Activated T-cell treated with anti-CD3 and anti-CD28 coated beads, Interleukin-2, amount 50 U/mL, for 72 hours (primary cell): ENCODE measurements at regions not wholly inside any gene's neighbourhood (a gene's known extent, or its start where the extent isn't known, plus 50 kb on each side); places are given as distances from the start of the nearest gene placed in this dataset.
"Not testable (repeated sequence)": the region's sequence is repeated elsewhere in the genome, so short reads cannot be mapped to it uniquely, and the experiment has no call there.

Experiments
- ATAC-seq, 2 donors: fragments of 150-1000 bp; cut with Tn5 transposase; replicated peaks in 1 of 2; 2 replicates each; pipeline ENCODE4 v1.10.0; 2021; ENCODE audit warnings: moderate library complexity in 2 of 2, mild to moderate bottlenecking in 1 of 2
- DNase-seq, 2 donors: peaks; one replicate each; pipeline ENCODE4 v3.0.0; 2021 to 2022; ENCODE audit warnings: mixed read lengths in 1 of 2
- H3K27ac Mint-ChIP-seq: one replicate; pipeline ENCODE4 v1.8.0; 2022; ENCODE audit warnings: mild to moderate bottlenecking, moderate library complexity, mixed read lengths
- H3K27me3 Mint-ChIP-seq: one replicate; pipeline ENCODE4 v1.8.0; 2022; ENCODE audit warnings: low read depth, mixed read lengths
- H3K36me3 Mint-ChIP-seq, 2 donors: one replicate each; pipeline ENCODE4 v1.8.0; 2022; ENCODE audit warnings: mixed read lengths in 2 of 2, mild to moderate bottlenecking in 1 of 2; ENCODE audit not compliant: insufficient read depth in 2 of 2
- H3K4me1 Mint-ChIP-seq: one replicate; pipeline ENCODE4 v1.8.0; 2022; ENCODE audit warnings: low read depth, mixed read lengths
- H3K4me3 Mint-ChIP-seq, 2 donors: one replicate each; pipeline ENCODE4 v1.8.0; 2022; ENCODE audit warnings: mild to moderate bottlenecking in 2 of 2, mixed read lengths in 2 of 2, moderate library complexity in 2 of 2
- H3K9me3 Mint-ChIP-seq, 2 donors: one replicate each; pipeline ENCODE4 v1.8.0; 2022; ENCODE audit warnings: mixed read lengths in 2 of 2

DNA sequence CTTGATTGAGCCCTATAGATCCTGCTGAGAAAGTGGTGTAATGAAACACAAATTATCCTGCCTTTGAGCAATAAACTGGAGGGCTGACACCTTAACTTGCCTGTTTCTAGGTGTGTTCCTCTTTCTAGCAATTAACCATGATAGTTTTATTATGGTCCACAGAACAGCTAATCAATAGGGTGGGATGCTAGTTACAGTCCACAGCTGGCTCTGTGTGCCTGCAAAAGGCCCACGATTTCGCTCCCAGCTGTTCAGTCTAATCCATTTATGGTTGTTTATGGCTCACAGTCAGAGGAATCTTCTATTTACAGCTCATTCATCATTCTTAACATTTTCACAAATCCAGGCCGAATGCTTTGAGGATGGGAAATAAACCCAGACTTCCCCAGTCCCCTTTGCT lies 674.9 kb downstream of the SMARCA1 start:
- Mint-ChIP-seq H3K27ac (no peak overlapping the region), H3K4me1 (no peaks in the 10 kb centered on the region), H3K9me3 (peaks cover 0 to under 1% of the 10 kb centered on the region in 2 donors), H3K4me3 (no peak overlapping the region), H3K27me3 (no peaks in the 10 kb centered on the region), H3K36me3 (no peaks in the 10 kb centered on the region)
- no peak for DNase-seq
- ATAC-seq: no peak

DNA sequence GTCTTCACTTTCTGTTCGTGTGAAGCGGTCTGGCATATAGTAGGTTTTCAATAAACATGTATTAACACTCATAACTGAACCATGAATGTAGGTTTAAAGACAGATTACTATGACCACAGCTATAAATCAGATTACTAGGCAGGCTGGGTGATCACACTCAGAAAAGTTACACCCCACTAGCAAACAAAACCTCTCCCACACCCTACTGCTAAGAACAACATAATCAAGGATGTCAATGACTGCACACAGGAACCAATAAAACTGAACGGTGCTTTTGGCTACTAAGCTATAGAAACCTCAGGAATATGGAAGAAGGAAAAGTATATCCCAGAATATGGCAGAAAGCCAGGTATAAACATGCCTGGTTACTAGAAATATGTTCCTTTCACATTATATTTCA lies 676.9 kb downstream of the SMARCA1 start:
- ATAC-seq: no peak
- no peak for DNase-seq
- H3K27me3 Mint-ChIP-seq: no peaks in the 10 kb centered on the region
- no peaks in the 10 kb centered on the region for H3K4me1 Mint-ChIP-seq
- H3K4me3 Mint-ChIP-seq: no peak overlapping the region
- no peak overlapping the region for H3K27ac Mint-ChIP-seq
- no peaks in the 10 kb centered on the region for H3K36me3 Mint-ChIP-seq
- peaks cover 0 to 3% of the 10 kb centered on the region in 2 donors for H3K9me3 Mint-ChIP-seq

- Mint-ChIP-seq H3K27me3 (no peaks in the 10 kb centered on the region), H3K27ac (no peak overlapping the region), H3K4me1 (no peaks in the 10 kb centered on the region), H3K36me3 (no peaks in the 10 kb centered on the region), H3K9me3 (no peaks in the 10 kb centered on the region), H3K4me3 (no peak overlapping the region)
- ATAC-seq (no peak), DNase-seq (no peak)
Observed at GRCh38 chrX:128818690-128819089, 704.6 kb downstream of the SMARCA1 start.

DNA sequence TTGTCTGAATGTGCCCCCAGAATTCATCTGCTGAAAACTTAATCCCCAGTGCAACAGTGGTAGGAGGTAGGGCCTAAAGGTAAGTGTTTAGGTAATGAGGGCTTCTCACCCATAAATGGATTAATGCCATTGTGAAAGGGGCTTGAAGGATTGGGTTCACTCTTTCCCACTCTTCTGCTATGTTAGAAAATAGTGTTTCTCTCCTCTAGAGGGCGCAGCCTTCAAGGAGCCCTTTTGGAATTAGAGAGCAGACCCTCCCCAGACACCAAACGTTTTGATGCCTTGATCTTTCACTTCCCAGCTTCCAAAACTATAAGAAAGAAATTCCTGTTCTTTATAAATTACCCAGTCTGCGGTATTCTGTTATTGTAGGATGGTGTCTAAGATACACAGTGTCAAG lies 706.4 kb downstream of the SMARCA1 start:
- DNase-seq (no peak), ATAC-seq (no peak)
- no peaks in the 10 kb centered on the region for H3K36me3 Mint-ChIP-seq
- no peak overlapping the region for H3K27ac Mint-ChIP-seq
- H3K4me3 Mint-ChIP-seq: no peak overlapping the region
- no peaks in the 10 kb centered on the region for H3K9me3 Mint-ChIP-seq
- H3K4me1 Mint-ChIP-seq: no peaks in the 10 kb centered on the region
- H3K27me3 Mint-ChIP-seq: no peaks in the 10 kb centered on the region

GRCh38 chrX:128807367-128807766 lies 715.9 kb downstream of the SMARCA1 start:
- peaks cover 2 to 4% of the 10 kb centered on the region in 2 donors for H3K9me3 Mint-ChIP-seq
- H3K36me3 Mint-ChIP-seq: peaks cover 2 to 5% of the 10 kb centered on the region in 2 donors
- ATAC-seq (no peak), DNase-seq (no peak)
- peaks cover 11% of the 10 kb centered on the region for H3K27me3 Mint-ChIP-seq
- no peak overlapping the region for H3K27ac Mint-ChIP-seq
- no peak overlapping the region for H3K4me3 Mint-ChIP-seq
- H3K4me1 Mint-ChIP-seq: no peaks in the 10 kb centered on the region

DNA sequence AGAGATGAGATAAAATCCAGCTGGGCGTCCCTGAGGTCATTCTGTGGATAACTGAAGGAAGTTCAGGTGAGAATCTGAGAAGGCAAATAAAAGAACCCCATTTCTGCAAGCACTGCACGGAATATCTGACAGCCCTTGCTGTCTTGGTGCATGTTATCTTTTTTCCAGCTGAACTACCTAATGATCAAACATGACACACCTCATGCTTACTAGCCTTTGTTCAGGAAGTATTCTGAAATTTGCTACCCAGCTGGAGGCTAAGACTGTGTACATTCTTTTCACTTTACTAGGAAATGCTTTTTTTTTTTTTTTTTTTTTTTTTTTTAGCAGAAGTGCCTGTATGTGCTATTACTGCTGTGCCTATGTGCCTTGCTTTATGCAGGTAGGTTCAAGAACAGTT lies 718.1 kb downstream of the SMARCA1 start:
- Mint-ChIP-seq H3K36me3 (peaks cover 2 to 5% of the 10 kb centered on the region in 2 donors), H3K27ac (no peak overlapping the region), H3K4me3 (no peak overlapping the region), H3K27me3 (peaks cover 11% of the 10 kb centered on the region), H3K9me3 (peaks cover 2 to 4% of the 10 kb centered on the region in 2 donors), H3K4me1 (no peaks in the 10 kb centered on the region)
- DNase-seq (no peak), ATAC-seq (no peak)

- ATAC-seq: no peak
Observed at GRCh38 chrX:128804828-128805227, 718.5 kb downstream of the SMARCA1 start.

GRCh38 chrX:128800138-128800537 lies 723.2 kb downstream of the SMARCA1 start:
- ATAC-seq: no peak
- no peak for DNase-seq
- Mint-ChIP-seq H3K9me3 (peaks cover 2 to 3% of the 10 kb centered on the region in 2 donors), H3K27me3 (no peaks in the 10 kb centered on the region), H3K4me1 (no peaks in the 10 kb centered on the region), H3K27ac (no peak overlapping the region), H3K4me3 (no peak overlapping the region), H3K36me3 (no peaks in the 10 kb centered on the region)

More at GRCh38 chrX:128804828-128805227, 718.5 kb downstream of the SMARCA1 start:
- DNase-seq: no peak
- no peaks in the 10 kb centered on the region for H3K4me1 Mint-ChIP-seq
- no peak overlapping the region for H3K4me3 Mint-ChIP-seq
- H3K36me3 Mint-ChIP-seq: peaks cover 2 to 5% of the 10 kb centered on the region in 2 donors
- H3K9me3 Mint-ChIP-seq: peaks cover 2 to 4% of the 10 kb centered on the region in 2 donors
- no peak overlapping the region for H3K27ac Mint-ChIP-seq
- H3K27me3 Mint-ChIP-seq: peaks cover 11% of the 10 kb centered on the region

- Mint-ChIP-seq H3K4me1 (peaks cover 15% of the 10 kb centered on the region), H3K4me3 (peak overlapping the region; percentile 34 to 55)
- H3K27ac Mint-ChIP-seq, ATAC-seq, DNase-seq, H3K27me3 Mint-ChIP-seq, H3K36me3 Mint-ChIP-seq, H3K9me3 Mint-ChIP-seq: not testable (repeated sequence)
Observed at GRCh38 chrX:128783139-128783538, 730.9 kb upstream of the ACTRT1 start.

GRCh38 chrX:128781506-128781905 lies 729.3 kb upstream of the ACTRT1 start:
- ATAC-seq: peak; percentile 44 to 52
- Mint-ChIP-seq H3K9me3 (peaks cover 0 to 7% of the 10 kb centered on the region in 2 donors), H3K4me1 (peaks cover 15% of the 10 kb centered on the region), H3K27me3 (peaks cover 7% of the 10 kb centered on the region), H3K36me3 (no peaks in the 10 kb centered on the region), H3K27ac (no peak overlapping the region), H3K4me3 (no peak overlapping the region)
- DNase-seq: peak; percentile 15 to 33

GRCh38 chrX:128780934-128781333 lies 728.7 kb upstream of the ACTRT1 start:
- Mint-ChIP-seq H3K36me3 (no peaks in the 10 kb centered on the region), H3K4me3 (no peak overlapping the region), H3K9me3 (peaks cover 0 to 7% of the 10 kb centered on the region in 2 donors), H3K27me3 (peaks cover 7% of the 10 kb centered on the region), H3K4me1 (peaks cover 15% of the 10 kb centered on the region), H3K27ac (no peak overlapping the region)
- ATAC-seq (no peak), DNase-seq (no peak)

DNA sequence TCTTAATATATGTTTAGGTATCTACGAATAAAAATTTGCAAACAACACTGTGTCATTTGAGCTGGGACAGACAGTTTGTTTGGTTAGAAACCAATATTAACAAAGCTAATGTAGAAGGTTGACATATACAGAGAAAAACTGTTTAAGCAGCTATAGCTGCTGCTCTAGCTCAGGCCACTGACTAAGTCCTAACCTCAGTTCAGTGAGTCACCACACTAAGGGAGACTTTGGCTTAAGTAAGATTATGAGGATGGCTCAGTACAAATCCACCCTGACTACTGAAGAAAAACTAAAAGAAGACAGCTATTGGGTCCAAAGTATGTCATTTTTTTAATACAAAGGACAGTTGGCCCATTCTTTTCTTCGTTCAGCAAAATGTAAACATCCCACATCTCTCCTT lies 717.3 kb upstream of the ACTRT1 start:
- no peak for ATAC-seq
- Mint-ChIP-seq H3K27ac (no peak overlapping the region), H3K4me3 (no peak overlapping the region), H3K27me3 (no peaks in the 10 kb centered on the region), H3K4me1 (no peaks in the 10 kb centered on the region), H3K36me3 (peaks cover 0 to 2% of the 10 kb centered on the region in 2 donors), H3K9me3 (peaks cover 2 to 3% of the 10 kb centered on the region in 2 donors)
- DNase-seq: no peak

GRCh38 chrX:128759745-128760144 lies 707.5 kb upstream of the ACTRT1 start:
- Mint-ChIP-seq H3K9me3 (peaks cover 0 to 2% of the 10 kb centered on the region in 2 donors), H3K36me3 (no peaks in the 10 kb centered on the region), H3K4me1 (no peaks in the 10 kb centered on the region), H3K4me3 (no peak overlapping the region), H3K27me3 (no peaks in the 10 kb centered on the region), H3K27ac (no peak overlapping the region)
- DNase-seq (no peak), ATAC-seq (no peak)

DNA sequence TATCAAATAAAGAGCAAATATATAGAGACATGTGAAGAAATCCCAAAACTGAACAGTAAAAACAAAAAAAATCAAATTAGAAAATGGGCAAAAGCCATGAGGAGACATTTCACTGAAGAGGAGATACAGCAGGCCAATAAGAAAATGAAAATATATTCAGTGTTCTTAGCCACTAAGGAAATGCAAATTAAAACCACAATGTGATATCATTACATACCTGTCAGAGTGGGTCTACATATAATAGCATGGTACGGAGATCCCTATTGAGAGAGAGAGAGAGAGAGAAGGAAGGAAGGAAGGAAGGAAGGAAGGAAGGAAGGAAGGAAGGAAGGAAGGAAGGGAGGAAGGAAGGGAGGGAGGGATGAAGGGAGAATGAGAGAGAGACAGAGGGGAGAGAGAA lies 707.0 kb upstream of the ACTRT1 start:
- H3K4me3 Mint-ChIP-seq: peak overlapping the region in 1 of 2 donors; percentile 37
- no peak for DNase-seq
- H3K9me3 Mint-ChIP-seq: peaks cover 0 to 2% of the 10 kb centered on the region in 2 donors
- no peaks in the 10 kb centered on the region for H3K27me3 Mint-ChIP-seq
- H3K4me1 Mint-ChIP-seq: no peaks in the 10 kb centered on the region
- H3K27ac Mint-ChIP-seq: no peak overlapping the region
- no peak for ATAC-seq
- no peaks in the 10 kb centered on the region for H3K36me3 Mint-ChIP-seq
